ENCODE measurements at regions not wholly inside any gene's neighbourhood (a gene's known extent, or its start where the extent isn't known, plus 50 kb on each side); places are given as distances from the start of the nearest gene placed in this dataset.

GRCh38 chr18:22468554-22468891 lies 50.8 kb upstream of the CTAGE1 start:
- H3K27me3 ChIP-seq (replicated peaks in 1 of 2; ENCODE audit: control insufficient read depth in 2 of 2, insufficient read depth in 2 of 2, low read length in 1 of 2), result no peaks in the 10 kb centered on the region; a peak in 1 of 4 replicates
- ChIA-PET CTCF (interaction anchor here (0.6 kb wide), 1 partner anchor 145 kb away, joined by 3 read pairs; no protein-coding TSS in a partner anchor), POLR2A (no interaction called here), RAD21 (ENCODE audit: unreplicated experiment) (no interaction called here), SMC1A (ENCODE audit: uncharacterized antibody, unreplicated experiment) (no interaction called here)
- H3K9ac ChIP-seq (ENCODE audit: control insufficient read depth, insufficient read depth, low read length), result no peak overlapping the region
- 57% methylated on average over 6 of the region's 6 CpGs for WGBS (ENCODE audit: insufficient coverage, insufficient replicate concordance, low lambda C conversion rate, missing lambda C conversion rate)
- H3K79me2 ChIP-seq (ENCODE audit: control insufficient read depth, insufficient read depth, low read length), result no peaks in the 10 kb centered on the region
- TF ChIP-seq CEBPB (IDR thresholded peaks at IDR 0.05; ENCODE audit: borderline replicate concordance in 1 of 2, low read depth in 2 of 2, low read length in 2 of 2) (no peak), CEBPZ (IDR thresholded peaks at IDR 0.05; ENCODE audit: low read depth, low read length) (no peak), SMC3 (IDR thresholded peaks at IDR 0.05; ENCODE audit: borderline replicate concordance, low read length) (no peak), NBN (IDR thresholded peaks at IDR 0.05) (no peak)
- intact Hi-C loops (cut with micrococcal nuclease; ENCODE audit: unreplicated experiment) (no loop called here), in situ Hi-C loops (cut with MboI) (no loop called here)
- DNase-seq (ENCODE audit: low read depth, low spot score) (no peak), FAIRE-seq (no peak), ATAC-seq (no peak)
- no peaks in the 10 kb centered on the region for H3K4me1 ChIP-seq (ENCODE audit: control insufficient read depth, insufficient read depth, low read length)
- BruUV-seq (replicated peaks), result no TSS peak
- H4K20me1 ChIP-seq (ENCODE audit: control insufficient read depth, insufficient read depth), result no peaks in the 10 kb centered on the region
- H3K4me2 ChIP-seq (ENCODE audit: control insufficient read depth, insufficient read depth), result no peak overlapping the region
- H3K27ac ChIP-seq (ENCODE audit: control insufficient read depth, insufficient read depth), result no peak overlapping the region
- no peaks in the 10 kb centered on the region for H3K36me3 ChIP-seq (ENCODE audit: control insufficient read depth in 2 of 2, insufficient read depth in 2 of 2, low read length in 1 of 2)
- no peaks in the 10 kb centered on the region for H3K9me3 ChIP-seq (replicated peaks; ENCODE audit: control insufficient read depth, insufficient read depth, low read length)
- no peak overlapping the region for H3K4me3 ChIP-seq
- no peak overlapping the region for H2AFZ ChIP-seq (ENCODE audit: control insufficient read depth, low read depth, low read length)

Data from GM12878 (cell line).